Transverse colon (tissue), 4 donors: ENCODE measurements at regions not wholly inside any gene's neighbourhood (a gene's known extent, or its start where the extent isn't known, plus 50 kb on each side); places are given as distances from the start of the nearest gene placed in this dataset.

Experiments used
- CTCF ChIP-seq, 5 experiments: fragments of 200-600 bp in 3 of 5; fragments of 450-650 bp in 2 of 5; sonication (generic) in 3 of 5; IDR thresholded peaks; 1 replicate in 2 of 5; 2 replicates in 3 of 5; pipeline ENCODE4 v1.5.1; 2016 to 2017; ENCODE audit warnings: antibody characterized with exemption in 5 of 5, inconsistent platforms in 3 of 5, mild to moderate bottlenecking in 2 of 5, moderate library complexity in 1 of 5
- EP300 ChIP-seq: sonication (generic); formaldehyde crosslinking; IDR thresholded peaks from one replicate; pipeline ENCODE4 v1.6.1; 2017; ENCODE audit warnings: antibody characterized with exemption, low read depth
- POLR2A ChIP-seq: fragments of 450-650 bp; IDR thresholded peaks from one replicate; pipeline ENCODE4 v1.6.1; 2016; ENCODE audit warnings: antibody characterized with exemption, mild to moderate bottlenecking, moderate library complexity
- POLR2AphosphoS5 ChIP-seq, 3 donors: sonication (generic); formaldehyde crosslinking; IDR thresholded peaks; one replicate each; pipeline ENCODE4 v1.6.1; 2016; ENCODE audit warnings: antibody characterized with exemption in 3 of 3

- TF ChIP-seq CTCF (IDR thresholded peaks at IDR 0.05) (no peak), EP300 (no peak), POLR2AphosphoS5 (IDR thresholded peaks at IDR 0.05) (no peak), POLR2A (no peak)
Observed at GRCh38 chr14:51428981-51429380, 188.9 kb downstream of the TMX1 start.
